Neural cell (in vitro differentiated cells): ENCODE measurements at regions not wholly inside any gene's neighbourhood (a gene's known extent, or its start where the extent isn't known, plus 50 kb on each side); places are given as distances from the start of the nearest gene placed in this dataset.

ENCODE experiments used
- H2AFZ ChIP-seq: fragments of 200-600, 300-800 bp; sonication (generic), shearing (Covaris generic); 2 replicates; pipeline ENCODE4 v1.6.0; 2014; ENCODE audit warnings: low read depth, mild to moderate bottlenecking, antibody characterized with exemption, low read length, moderate library complexity
- H3F3A ChIP-seq: fragments of 200-600 bp; shearing (Covaris generic); 2 replicates; pipeline ENCODE4 v1.6.1; 2016; ENCODE audit warnings: mild to moderate bottlenecking, moderate library complexity, mixed read lengths, antibody characterized with exemption, low read length; ENCODE audit not compliant: insufficient read depth, poor library complexity, severe bottlenecking
- H3K27ac ChIP-seq: fragments of 200-600, 300-800 bp; sonication (generic), shearing (Covaris generic); 2 replicates; pipeline ENCODE4 v1.5.1; 2014; ENCODE audit warnings: mild to moderate bottlenecking, low read length, moderate library complexity
- H3K27me3 ChIP-seq: fragments of 300-800, 200-600 bp; sonication (generic), shearing (Covaris generic); 2 replicates; pipeline ENCODE4 v1.6.0; 2014; ENCODE audit warnings: mild to moderate bottlenecking, low read depth, low read length, moderate library complexity; ENCODE audit not compliant: insufficient read depth
- H3K36me3 ChIP-seq: fragments of 300-800, 200-600 bp; sonication (generic), shearing (Covaris generic); 2 replicates; pipeline ENCODE4 v1.5.1; 2014; ENCODE audit warnings: mild to moderate bottlenecking, antibody characterized with exemption, low read length, moderate library complexity; ENCODE audit not compliant: insufficient read depth
- H3K4me2 ChIP-seq: fragments of 300-800, 200-600 bp; sonication (generic), shearing (Covaris generic); 2 replicates; pipeline ENCODE4 v1.6.0; 2014; ENCODE audit warnings: mild to moderate bottlenecking, low read length
- H3K4me3 ChIP-seq: fragments of 300-800, 200-600 bp; sonication (generic), shearing (Covaris generic); 2 replicates; pipeline ENCODE4 v1.5.1; 2014; ENCODE audit warnings: mild to moderate bottlenecking, low read length, moderate library complexity
- H3K79me2 ChIP-seq: fragments of 200-600 bp; shearing (Covaris generic); replicated peaks from 2 replicates; pipeline ENCODE4 v1.6.0; 2014; ENCODE audit warnings: mild to moderate bottlenecking, low read length, moderate library complexity; ENCODE audit not compliant: insufficient read depth
- H3K9ac ChIP-seq: fragments of 300-800, 200-600 bp; sonication (generic), shearing (Covaris generic); 2 replicates; pipeline ENCODE4 v1.6.1; 2016; ENCODE audit warnings: mild to moderate bottlenecking, low read length, mixed read lengths
- H3K9me2 ChIP-seq: fragments of 200-600 bp; shearing (Covaris generic); 2 replicates; pipeline ENCODE4 v1.6.1; 2016; ENCODE audit warnings: mild to moderate bottlenecking, low read length, mixed read lengths; ENCODE audit not compliant: insufficient read depth
- H3K9me3 ChIP-seq: fragments of 200-600, 300-800 bp; sonication (generic), shearing (Covaris generic); 2 replicates; pipeline ENCODE4 v1.6.1; 2016; ENCODE audit warnings: mild to moderate bottlenecking, mixed run types, low read length, moderate library complexity, mixed read lengths
- H4K20me1 ChIP-seq: fragments of 200-600 bp; shearing (Covaris generic); 2 replicates; pipeline ENCODE4 v1.6.1; 2016; ENCODE audit warnings: mild to moderate bottlenecking, mixed run types; ENCODE audit not compliant: insufficient read depth
- EP300 ChIP-seq: fragments of 450-650 bp; conservative IDR thresholded peaks from 2 replicates; pipeline ENCODE4 v1.6.1; 2014; ENCODE audit warnings: antibody characterized with exemption, mild to moderate bottlenecking, moderate library complexity; ENCODE audit not compliant: poor library complexity, severe bottlenecking
- EZH2 ChIP-seq: fragments of 200-600, 300-800 bp; shearing (Covaris generic), sonication (generic); IDR thresholded peaks from 2 replicates; pipeline ENCODE4 v1.6.1; 2014; ENCODE audit warnings: antibody characterized with exemption, low read length, borderline replicate concordance, mild to moderate bottlenecking; ENCODE audit not compliant: insufficient read depth, poor library complexity, severe bottlenecking
- MXI1 ChIP-seq: fragments of 450-650 bp; conservative IDR thresholded peaks from 2 replicates; pipeline ENCODE4 v1.6.1; 2014; ENCODE audit warnings: antibody characterized with exemption, mild to moderate bottlenecking; ENCODE audit not compliant: poor library complexity, severe bottlenecking
- POLR2AphosphoS5 ChIP-seq: IDR thresholded peaks from 2 replicates; pipeline ENCODE4 v1.6.1; 2012
- RAD21 ChIP-seq: fragments of 450-650 bp; conservative IDR thresholded peaks from 2 replicates; pipeline ENCODE4 v1.6.1; 2014; ENCODE audit warnings: antibody characterized with exemption, mild to moderate bottlenecking, moderate library complexity
- REST ChIP-seq: IDR thresholded peaks from 2 replicates; pipeline ENCODE4 v1.6.1; 2012; ENCODE audit warnings: borderline replicate concordance
- SMC3 ChIP-seq: fragments of 450-650 bp; conservative IDR thresholded peaks from 2 replicates; pipeline ENCODE4 v1.6.1; 2014; ENCODE audit warnings: antibody characterized with exemption, mild to moderate bottlenecking, moderate library complexity; ENCODE audit not compliant: poor library complexity
- TAF1 ChIP-seq: IDR thresholded peaks from 2 replicates; pipeline ENCODE4 v1.6.1; 2012; ENCODE audit warnings: low read depth
- TF ChIP-seq, protein P1 (sequence below): fragments of 450-650 bp; IDR thresholded peaks from 2 replicates; pipeline ENCODE4 v1.5.1; 2014; ENCODE audit warnings: antibody characterized with exemption, mild to moderate bottlenecking, moderate library complexity; ENCODE audit not compliant: poor library complexity, severe bottlenecking

- H3K79me2 ChIP-seq, result no peaks in the 10 kb centered on the region
- H3K27ac ChIP-seq, result no peak overlapping the region
- H3K9ac ChIP-seq, result no peak overlapping the region
- H3K4me3 ChIP-seq, result no peak overlapping the region
- H3F3A ChIP-seq, result no peaks in the 10 kb centered on the region
- no peak for TF ChIP-seq EP300
- H2AFZ ChIP-seq, result no peak overlapping the region
- no peaks in the 10 kb centered on the region for H3K9me3 ChIP-seq
- H3K4me2 ChIP-seq, result no peak overlapping the region
- H3K27me3 ChIP-seq, result no peaks in the 10 kb centered on the region
- no peaks in the 10 kb centered on the region for H4K20me1 ChIP-seq
- H3K9me2 ChIP-seq, result no peaks in the 10 kb centered on the region
- H3K36me3 ChIP-seq, result no peaks in the 10 kb centered on the region
Observed at GRCh38 chr2:12816379-12817306, 99.9 kb downstream of the TRIB2 start.

DNA sequence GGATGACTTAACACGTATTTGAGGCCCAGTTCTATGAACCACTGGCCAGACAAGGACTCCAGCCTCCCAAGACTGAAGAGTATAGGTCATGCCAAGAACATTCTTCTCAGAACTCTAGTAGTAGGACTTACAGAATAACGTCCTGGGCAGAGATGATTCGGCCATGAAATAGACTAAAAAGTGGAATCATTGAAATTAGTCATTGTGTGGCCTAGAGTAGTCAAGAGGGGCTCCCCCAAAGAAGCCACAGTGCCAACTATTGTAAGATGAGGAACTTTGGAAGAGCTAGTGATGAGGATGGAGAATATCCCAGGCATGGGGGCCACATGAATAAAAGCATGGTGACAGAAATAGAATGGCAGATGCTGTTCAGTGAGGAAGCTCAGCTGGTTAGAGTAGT lies 101.1 kb downstream of the TRIB2 start:
- Histone ChIP-seq H3K9me3 (no peaks in the 10 kb centered on the region), H3K4me2 (no peak overlapping the region)
- TF ChIP-seq, protein P1, sequence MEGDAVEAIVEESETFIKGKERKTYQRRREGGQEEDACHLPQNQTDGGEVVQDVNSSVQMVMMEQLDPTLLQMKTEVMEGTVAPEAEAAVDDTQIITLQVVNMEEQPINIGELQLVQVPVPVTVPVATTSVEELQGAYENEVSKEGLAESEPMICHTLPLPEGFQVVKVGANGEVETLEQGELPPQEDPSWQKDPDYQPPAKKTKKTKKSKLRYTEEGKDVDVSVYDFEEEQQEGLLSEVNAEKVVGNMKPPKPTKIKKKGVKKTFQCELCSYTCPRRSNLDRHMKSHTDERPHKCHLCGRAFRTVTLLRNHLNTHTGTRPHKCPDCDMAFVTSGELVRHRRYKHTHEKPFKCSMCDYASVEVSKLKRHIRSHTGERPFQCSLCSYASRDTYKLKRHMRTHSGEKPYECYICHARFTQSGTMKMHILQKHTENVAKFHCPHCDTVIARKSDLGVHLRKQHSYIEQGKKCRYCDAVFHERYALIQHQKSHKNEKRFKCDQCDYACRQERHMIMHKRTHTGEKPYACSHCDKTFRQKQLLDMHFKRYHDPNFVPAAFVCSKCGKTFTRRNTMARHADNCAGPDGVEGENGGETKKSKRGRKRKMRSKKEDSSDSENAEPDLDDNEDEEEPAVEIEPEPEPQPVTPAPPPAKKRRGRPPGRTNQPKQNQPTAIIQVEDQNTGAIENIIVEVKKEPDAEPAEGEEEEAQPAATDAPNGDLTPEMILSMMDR, result no peak
- TF ChIP-seq EP300 (no peak), RAD21 (no peak), SMC3 (no peak), MXI1 (no peak), REST (no peak), EZH2 (no peak), TAF1 (no peak), POLR2AphosphoS5 (no peak)

More for the DNA sequence above, 101.1 kb downstream of the TRIB2 start:
- Histone ChIP-seq H3K9me2 (no peaks in the 10 kb centered on the region), H2AFZ (no peak overlapping the region), H3F3A (no peaks in the 10 kb centered on the region), H3K27ac (no peak overlapping the region), H3K27me3 (no peaks in the 10 kb centered on the region), H3K4me3 (no peak overlapping the region), H3K9ac (no peak overlapping the region), H4K20me1 (no peaks in the 10 kb centered on the region), H3K79me2 (no peaks in the 10 kb centered on the region), H3K36me3 (no peaks in the 10 kb centered on the region)
